Muscle of leg (tissue), 3 donors: ENCODE measurements at regions not wholly inside any gene's neighbourhood (a gene's known extent, or its start where the extent isn't known, plus 50 kb on each side); places are given as distances from the start of the nearest gene placed in this dataset.
A peak's percentile ranks its signal among the peaks of the same experiment; 100 is the strongest.

ENCODE experiments used
- DNase-seq: peaks from one replicate; pipeline ENCODE4 v3.0.0; 2013
- H3K27ac ChIP-seq: one replicate; pipeline ENCODE4 v1.5.1; 2013; ENCODE audit warnings: mild to moderate bottlenecking, low read length, control low read depth
- H3K27me3 ChIP-seq: one replicate; pipeline ENCODE4 v1.6.1; 2013; ENCODE audit warnings: low read length; ENCODE audit not compliant: control insufficient read depth, insufficient read depth
- H3K36me3 ChIP-seq: one replicate; pipeline ENCODE4 v1.6.1; 2013; ENCODE audit warnings: low read length; ENCODE audit not compliant: control insufficient read depth, insufficient read depth
- H3K4me1 ChIP-seq: one replicate; pipeline ENCODE4 v1.6.1; 2013; ENCODE audit warnings: low read length; ENCODE audit not compliant: control insufficient read depth, insufficient read depth
- H3K4me3 ChIP-seq: one replicate; pipeline ENCODE4 v1.5.1; 2013; ENCODE audit warnings: low read length, control low read depth
- H3K9me3 ChIP-seq: replicated peaks from 2 replicates; pipeline ENCODE4 v1.6.1; 2013; ENCODE audit warnings: low read depth, low read length; ENCODE audit not compliant: control insufficient read depth
- WGBS: methylation state at CpG from one replicate; pipeline ENCODE4 v1.1.5; 2013; ENCODE audit warnings: missing lambda C conversion rate; ENCODE audit not compliant: insufficient coverage; 5-methylcytosine and 5-hydroxymethylcytosine counted together

DNA sequence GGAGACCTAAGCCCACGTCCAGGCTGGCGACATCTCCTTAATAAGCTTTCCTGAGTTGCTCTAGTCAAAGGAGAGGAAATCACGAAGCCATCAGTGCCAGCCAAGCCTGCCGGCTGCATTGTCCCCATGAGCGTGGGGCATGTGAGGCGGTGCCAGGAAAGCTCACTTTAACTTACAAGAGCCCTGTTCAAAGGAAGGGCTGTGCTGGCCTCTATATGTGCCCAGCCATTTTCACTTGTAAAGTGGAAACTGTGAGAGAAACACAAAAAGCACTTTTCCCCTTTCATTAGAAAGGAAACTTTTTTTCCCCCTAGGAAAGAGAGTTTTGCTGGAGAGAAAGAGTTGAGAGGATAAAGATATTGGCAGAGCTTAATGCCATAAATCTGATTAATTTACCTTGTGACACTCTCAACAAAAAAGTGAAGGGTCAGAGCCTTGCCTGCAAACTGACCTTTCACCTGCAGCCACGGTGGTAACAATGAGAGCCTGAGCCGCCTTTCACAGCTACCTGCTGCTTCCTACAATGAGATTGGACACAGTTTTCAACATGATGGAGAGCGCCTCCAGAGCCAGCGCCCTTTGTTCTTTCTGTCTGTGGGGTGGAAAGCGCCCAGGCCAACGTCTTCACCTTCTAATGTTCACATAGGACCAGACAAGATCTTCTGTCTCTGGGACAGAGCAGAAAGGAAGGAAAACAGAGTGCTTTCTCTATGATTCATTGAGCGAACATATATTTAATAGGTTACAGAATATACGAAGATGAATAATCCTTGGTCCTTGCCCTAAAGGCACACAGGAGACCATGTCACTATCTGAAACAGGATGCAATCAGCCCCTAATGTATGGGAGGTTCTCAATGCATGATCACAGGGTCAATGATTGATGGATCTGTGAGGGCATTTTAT is 233.1 kb upstream of the HES1 start:
- peaks cover 15% of the 10 kb centered on the region for H3K4me1 ChIP-seq
- no peak for DNase-seq
- no peak overlapping the region for H3K27ac ChIP-seq
- no peaks in the 10 kb centered on the region for H3K36me3 ChIP-seq
- H3K9me3 ChIP-seq: no peaks in the 10 kb centered on the region
- no peak overlapping the region for H3K4me3 ChIP-seq
- WGBS: 65% methylated on average over 3 of the region's 14 CpGs
- peaks cover 5% of the 10 kb centered on the region for H3K27me3 ChIP-seq

DNA sequence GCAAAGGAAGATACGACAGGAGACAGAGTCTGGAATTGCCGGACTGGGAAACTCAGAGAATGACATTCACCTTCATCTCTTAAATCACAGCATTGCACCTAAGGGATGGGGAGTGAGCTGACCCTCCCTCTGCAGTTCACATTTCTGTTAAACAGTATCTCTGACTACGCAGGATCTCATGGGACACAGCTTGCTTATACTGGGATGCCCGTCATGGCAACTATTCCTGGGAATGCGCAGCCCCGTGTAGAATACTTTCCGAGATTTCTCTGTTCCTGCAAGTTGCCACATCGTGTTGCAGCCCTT is 232.5 kb upstream of the HES1 start:
- no peak for DNase-seq
- 88% methylated on average over 6 of the region's 8 CpGs for WGBS
- Histone ChIP-seq H3K9me3 (peaks cover 4% of the 10 kb centered on the region), H3K4me3 (no peak overlapping the region), H3K4me1 (peaks cover 15% of the 10 kb centered on the region), H3K36me3 (no peaks in the 10 kb centered on the region), H3K27me3 (peaks cover 5% of the 10 kb centered on the region), H3K27ac (no peak overlapping the region)

DNA sequence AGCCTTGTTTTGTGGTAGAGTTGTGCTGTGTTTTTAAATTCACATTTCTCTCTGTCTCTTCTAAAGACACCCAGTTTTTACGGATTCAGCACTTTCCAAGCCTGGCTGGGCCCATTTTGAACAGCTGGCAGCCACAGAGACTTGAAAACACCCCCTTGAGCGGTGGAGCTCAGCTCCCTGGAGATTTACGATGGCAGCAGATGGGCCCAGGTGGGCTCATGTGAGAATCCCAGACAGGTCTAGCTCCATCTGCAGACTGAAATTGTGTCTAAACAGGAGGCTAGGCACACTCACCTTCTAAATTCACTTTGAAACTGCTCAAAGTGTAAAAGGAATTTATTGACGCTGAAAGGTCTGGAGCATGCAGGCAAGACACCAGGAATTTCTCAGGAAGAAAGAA is 232.0 kb upstream of the HES1 start:
- H3K4me1 ChIP-seq: peaks cover 15% of the 10 kb centered on the region
- peaks cover 8% of the 10 kb centered on the region for H3K9me3 ChIP-seq
- no peak overlapping the region for H3K4me3 ChIP-seq
- no peaks in the 10 kb centered on the region for H3K36me3 ChIP-seq
- 67% methylated on average over 3 of the region's 4 CpGs for WGBS
- no peak for DNase-seq
- no peak overlapping the region for H3K27ac ChIP-seq
- peaks cover 5% of the 10 kb centered on the region for H3K27me3 ChIP-seq

DNA sequence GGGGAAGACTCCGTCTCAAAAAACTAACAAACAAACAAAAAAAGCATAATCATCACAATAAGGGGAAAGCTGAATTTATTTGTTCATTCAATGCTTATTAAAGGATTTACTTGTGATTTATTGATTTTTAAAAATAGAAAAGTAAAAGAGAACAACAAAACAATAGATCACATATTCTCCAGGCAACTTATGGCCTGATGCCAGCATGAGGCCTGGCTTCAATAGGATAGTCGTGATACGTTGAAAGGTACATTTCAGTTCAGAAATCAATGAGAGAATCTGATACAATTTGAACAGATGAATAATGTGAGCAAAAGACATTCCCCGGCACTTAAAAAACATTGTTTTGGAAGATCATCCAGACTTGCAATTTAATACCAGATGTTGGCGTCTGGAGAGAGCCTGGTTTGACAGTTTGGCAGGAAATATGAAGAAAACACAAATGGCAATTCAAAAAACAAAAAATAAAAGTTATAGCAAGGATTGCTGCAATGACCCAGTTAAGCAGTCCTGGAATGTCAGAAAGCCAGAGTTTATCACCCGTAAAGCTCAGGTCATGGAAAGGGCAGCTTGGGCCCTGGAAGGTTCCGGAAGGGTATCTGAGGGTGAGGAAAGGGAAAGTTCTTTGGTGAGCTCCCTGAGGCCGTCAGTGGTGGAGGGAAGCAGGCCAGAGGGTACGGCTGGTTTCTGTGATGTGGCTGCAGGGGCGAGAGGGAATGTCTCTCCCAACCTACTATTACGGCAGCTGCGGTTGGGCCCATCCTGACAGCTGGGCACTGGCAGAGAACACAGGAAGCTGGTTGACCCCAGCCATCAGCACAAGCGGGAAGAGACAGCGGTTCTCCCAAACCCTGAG is 230.2 kb upstream of the HES1 start:
- H3K4me3 ChIP-seq: no peak overlapping the region
- WGBS: 15% methylated on average over 4 of the region's 14 CpGs
- peaks cover 8% of the 10 kb centered on the region for H3K9me3 ChIP-seq
- H3K36me3 ChIP-seq: no peaks in the 10 kb centered on the region
- peak overlapping the region; percentile 66 for H3K27ac ChIP-seq
- H3K4me1 ChIP-seq: peaks cover 15% of the 10 kb centered on the region
- DNase-seq: peak; percentile 76
- peaks cover 5% of the 10 kb centered on the region for H3K27me3 ChIP-seq

DNA sequence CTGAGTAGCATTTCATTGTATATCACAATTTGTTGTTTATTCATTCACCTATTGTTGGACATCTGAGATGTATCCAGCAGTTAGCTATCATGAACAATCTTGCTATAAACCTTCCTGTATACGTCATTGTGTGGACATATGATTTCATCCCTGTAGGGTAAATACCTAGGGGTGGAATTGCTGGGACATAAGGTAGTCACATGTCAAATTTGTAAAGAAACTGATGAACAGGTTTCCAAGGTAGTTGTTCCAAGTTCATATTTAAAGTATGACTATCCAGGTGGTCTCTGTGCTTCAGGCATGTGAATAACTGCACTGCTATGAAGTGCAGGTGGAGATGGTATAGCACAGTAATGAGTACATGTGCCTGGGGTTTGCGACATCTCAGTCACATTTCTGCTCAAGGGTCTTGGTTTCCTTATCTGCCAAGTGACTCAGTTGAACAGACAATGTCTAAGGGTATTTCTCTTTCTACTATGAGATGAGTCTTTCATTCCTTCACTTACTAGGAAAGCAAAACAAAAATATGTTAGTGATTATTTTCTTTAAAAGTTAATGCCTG is 229.0 kb upstream of the HES1 start:
- H3K9me3 ChIP-seq: peaks cover 8% of the 10 kb centered on the region
- H3K4me3 ChIP-seq: no peak overlapping the region
- no CpG with 5 or more reads among the region's 2 CpGs for WGBS
- DNase-seq: no peak
- peaks cover 2% of the 10 kb centered on the region for H3K27me3 ChIP-seq
- H3K4me1 ChIP-seq: peaks cover 22% of the 10 kb centered on the region
- no peak overlapping the region for H3K27ac ChIP-seq
- no peaks in the 10 kb centered on the region for H3K36me3 ChIP-seq

DNA sequence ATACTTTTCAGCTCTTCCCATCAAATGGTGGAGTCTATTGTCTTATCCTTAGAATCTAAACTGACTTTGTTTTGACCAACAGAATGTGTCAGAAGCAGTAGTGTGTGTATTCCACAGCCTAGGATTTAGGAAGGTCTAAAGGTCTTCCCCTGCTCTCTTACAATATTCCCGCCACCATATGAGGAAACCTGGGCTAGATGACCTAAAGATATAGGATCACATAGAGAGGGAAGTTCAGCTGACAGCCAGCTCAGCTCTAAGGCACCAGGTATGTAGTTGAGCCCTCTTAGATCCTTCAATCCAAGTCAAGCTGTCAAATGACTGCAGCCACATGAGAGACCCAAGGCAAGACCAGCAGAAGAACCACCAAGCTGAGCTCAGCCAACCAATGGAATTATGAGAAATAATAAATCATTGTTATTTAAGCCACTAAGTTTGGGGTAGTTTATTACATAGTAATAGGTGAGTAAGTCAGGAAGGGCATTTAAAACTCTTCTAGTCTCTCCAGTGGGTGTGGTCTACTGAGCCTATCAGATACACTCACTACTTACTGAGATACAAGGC is 227.7 kb upstream of the HES1 start:
- no CpG with 5 or more reads among the region's 1 CpG for WGBS
- no peak overlapping the region for H3K27ac ChIP-seq
- no peaks in the 10 kb centered on the region for H3K27me3 ChIP-seq
- peaks cover 8% of the 10 kb centered on the region for H3K9me3 ChIP-seq
- DNase-seq: no peak
- H3K4me1 ChIP-seq: peaks cover 22% of the 10 kb centered on the region
- no peaks in the 10 kb centered on the region for H3K36me3 ChIP-seq
- no peak overlapping the region for H3K4me3 ChIP-seq

DNA sequence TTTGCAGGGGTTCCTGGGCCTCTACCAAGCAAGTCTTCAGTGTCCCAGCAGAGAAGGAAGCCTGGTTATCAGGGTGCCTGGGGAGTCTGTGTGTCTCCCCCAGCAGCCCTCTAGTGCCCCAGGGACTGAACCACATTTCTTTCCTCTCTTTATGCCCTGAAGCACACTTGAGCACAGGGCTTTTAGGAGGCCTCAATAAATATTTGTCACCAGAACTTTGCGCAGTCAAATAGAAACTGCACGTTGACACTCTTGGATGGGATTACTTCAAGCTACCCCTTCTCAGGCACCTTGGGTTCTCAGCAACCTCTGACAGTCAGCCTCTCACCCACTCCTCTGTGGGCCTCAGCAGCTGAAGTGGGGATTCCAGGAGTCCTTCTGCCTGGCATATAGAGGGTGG is 226.6 kb upstream of the HES1 start:
- WGBS: 83% methylated on average over 2 of the region's 2 CpGs
- DNase-seq: no peak
- H3K4me1 ChIP-seq: peaks cover 22% of the 10 kb centered on the region
- peaks cover 8% of the 10 kb centered on the region for H3K9me3 ChIP-seq
- H3K27me3 ChIP-seq: no peaks in the 10 kb centered on the region
- H3K36me3 ChIP-seq: no peaks in the 10 kb centered on the region
- H3K4me3 ChIP-seq: no peak overlapping the region
- no peak overlapping the region for H3K27ac ChIP-seq

DNA sequence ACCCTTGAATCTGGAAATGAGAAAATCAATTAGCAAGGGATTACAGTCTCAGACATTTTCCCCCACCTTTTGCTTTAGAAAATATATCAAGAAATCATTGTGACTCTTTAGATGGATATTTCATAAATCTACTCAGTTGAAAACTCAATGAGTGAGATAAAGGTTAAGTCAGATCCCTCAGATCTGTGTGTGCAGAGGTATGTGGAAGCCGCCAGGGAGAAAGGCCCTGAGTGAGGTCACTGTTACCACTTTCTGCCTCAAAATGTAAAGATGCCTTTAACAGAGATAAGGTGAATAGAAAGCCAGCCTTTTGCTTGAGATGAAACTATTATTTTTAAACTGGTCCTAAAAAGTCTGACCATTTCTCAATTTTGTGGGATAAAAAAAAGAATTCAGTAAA is 225.6 kb upstream of the HES1 start:
- H3K4me3 ChIP-seq: no peak overlapping the region
- WGBS: no CpG with 5 or more reads among the region's 1 CpG

DNA sequence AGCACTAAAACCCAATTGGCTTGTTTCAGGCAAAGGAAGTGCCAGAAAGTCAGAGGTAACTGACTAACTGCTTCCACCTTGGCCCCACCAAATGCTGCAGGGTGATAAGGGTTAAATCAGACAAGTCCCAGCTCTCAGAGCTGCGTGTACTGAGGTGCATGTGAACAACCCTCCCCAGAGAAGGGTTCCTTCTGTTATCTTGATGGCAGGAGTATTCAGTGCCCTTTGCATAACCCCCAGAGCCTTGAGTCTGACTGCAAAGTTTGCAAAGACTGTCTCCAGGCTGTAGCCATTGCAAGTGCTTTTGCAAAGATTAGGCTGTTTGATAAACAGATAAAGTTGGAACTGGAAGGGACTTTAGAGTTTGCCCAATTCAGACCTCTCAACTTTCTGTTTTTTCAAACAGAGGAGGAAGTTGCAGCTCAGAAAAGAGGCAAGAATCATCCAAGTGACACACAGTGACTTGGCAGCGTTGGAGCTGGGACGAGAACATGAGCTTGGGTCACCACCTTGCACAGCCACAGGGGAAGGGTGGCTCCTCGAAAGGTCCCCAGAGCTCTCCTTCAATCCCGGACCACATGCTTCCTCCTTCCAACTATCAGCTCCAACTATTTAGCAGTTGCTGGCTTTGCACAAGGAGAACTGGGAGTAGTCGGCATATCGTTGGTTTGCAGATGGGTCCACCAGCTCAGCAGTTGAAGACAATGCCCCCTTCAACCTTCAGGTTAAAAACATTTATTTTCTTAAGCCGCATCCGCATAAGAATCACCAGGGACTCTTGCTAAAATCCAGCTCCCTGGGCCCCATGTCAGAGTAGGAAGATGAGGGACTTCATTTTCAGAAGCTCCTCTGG is 224.8 kb upstream of the HES1 start:
- no peak overlapping the region for H3K27ac ChIP-seq
- no peaks in the 10 kb centered on the region for H3K36me3 ChIP-seq
- H3K4me3 ChIP-seq: no peak overlapping the region
- 62% methylated on average over 7 of the region's 9 CpGs for WGBS
- no peak for DNase-seq
- no peaks in the 10 kb centered on the region for H3K27me3 ChIP-seq
- peaks cover 12% of the 10 kb centered on the region for H3K4me1 ChIP-seq
- H3K9me3 ChIP-seq: peaks cover 8% of the 10 kb centered on the region

More for the DNA sequence above, 225.6 kb upstream of the HES1 start:
- peaks cover 8% of the 10 kb centered on the region for H3K9me3 ChIP-seq
- no peak for DNase-seq
- H3K4me1 ChIP-seq: peaks cover 18% of the 10 kb centered on the region
- H3K27me3 ChIP-seq: no peaks in the 10 kb centered on the region
- H3K36me3 ChIP-seq: no peaks in the 10 kb centered on the region
- no peak overlapping the region for H3K27ac ChIP-seq
